Fibroblast of peridontal ligament (primary cell): ENCODE measurements at regions not wholly inside any gene's neighbourhood (a gene's known extent, or its start where the extent isn't known, plus 50 kb on each side); places are given as distances from the start of the nearest gene placed in this dataset.
"Not testable (repeated sequence)": the region's sequence is repeated elsewhere in the genome, so short reads cannot be mapped to it uniquely, and the experiment has no call there.

Source experiments
- DNase-seq: peaks from one replicate; pipeline ENCODE4 v3.0.0-alpha.2; 2010; ENCODE audit errors: extremely low read depth

DNA sequence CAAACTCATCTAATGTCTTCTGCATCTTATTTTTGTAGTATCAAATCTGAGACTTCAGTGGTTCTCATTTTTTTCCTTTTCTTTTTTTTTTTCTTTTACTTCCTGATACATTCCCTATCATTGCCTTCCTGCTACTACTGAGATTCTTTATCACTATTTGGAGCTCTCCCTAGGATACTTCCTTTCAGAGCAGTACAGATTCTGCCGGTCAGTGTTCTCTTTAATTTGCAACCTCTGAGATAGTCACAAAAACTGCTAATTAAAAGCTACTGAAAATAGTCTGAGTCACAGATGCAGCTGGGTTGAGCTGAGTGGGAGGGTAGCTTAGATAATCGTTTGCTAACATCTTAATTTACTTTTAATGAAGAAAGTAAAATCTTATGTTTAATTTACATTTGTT lies 1279.7 kb downstream of the ARAP2 start:
- no peak for DNase-seq

DNA sequence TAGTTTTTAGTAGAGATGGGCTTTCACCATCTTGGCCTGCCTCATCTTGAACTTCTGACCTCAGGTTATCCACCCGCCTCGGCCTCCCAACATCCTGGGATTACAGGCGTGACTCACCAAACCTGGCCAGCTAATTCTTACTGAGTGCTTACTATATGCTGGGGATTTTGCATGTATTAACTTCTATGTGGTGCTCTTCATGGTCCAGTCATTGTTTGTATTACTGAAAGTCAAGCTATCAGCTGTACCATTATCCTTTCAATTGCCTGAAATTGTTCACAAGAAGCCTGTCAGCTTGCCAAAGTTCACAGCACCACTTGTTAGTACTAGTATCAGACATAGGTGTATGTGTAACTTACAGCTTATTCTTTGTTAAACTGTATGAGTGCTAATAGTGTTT lies 1272.1 kb downstream of the ARAP2 start:
- DNase-seq = no peak

DNA sequence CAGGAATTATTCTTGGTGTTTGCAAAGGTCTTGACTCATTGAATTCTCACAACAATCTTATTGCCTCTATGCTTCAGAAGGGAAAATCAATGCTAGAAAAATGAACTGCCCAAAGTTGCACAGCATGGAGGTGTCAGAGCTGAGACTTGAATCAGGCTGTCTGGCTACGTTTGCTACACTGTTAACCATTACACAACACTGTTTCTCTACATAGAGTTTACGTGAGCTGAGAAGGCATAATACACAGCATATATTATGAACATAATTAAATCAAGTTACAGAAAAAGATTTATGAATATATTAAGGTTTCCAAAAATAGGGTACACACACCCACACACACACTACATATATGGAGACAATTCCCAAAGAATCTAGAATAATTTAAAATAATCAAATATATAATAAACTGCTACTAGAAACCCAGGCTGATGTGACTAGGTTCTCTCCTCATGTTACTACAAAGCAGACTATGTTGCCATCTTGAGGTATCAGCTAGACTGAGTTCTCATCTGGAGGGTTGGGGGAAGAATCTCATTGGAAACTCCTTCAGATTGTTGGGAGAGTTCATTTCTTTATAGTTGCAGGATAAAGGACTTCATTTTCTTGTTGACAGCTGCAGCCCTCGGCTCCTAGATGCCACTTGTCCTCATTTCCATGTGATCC lies 1270.5 kb downstream of the ARAP2 start:
- DNase-seq = no peak

DNA sequence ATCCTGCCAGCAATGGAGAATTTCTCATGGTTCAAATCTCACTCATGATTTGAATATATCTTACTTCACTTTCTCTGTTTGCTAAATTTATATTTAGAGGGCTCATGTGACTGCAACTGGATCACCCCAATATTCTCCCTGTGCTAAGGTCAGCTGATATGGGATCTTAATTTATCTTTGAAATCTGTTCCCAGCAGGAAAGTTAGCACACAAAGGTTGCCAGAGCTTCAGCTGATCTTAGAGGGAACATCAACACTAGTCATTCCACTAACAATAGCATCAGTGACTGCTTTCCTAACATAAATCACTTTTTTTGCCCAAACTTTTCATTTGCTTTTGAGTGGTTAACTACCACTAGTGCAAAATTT lies 1270.0 kb downstream of the ARAP2 start:
- DNase-seq = no peak

DNA sequence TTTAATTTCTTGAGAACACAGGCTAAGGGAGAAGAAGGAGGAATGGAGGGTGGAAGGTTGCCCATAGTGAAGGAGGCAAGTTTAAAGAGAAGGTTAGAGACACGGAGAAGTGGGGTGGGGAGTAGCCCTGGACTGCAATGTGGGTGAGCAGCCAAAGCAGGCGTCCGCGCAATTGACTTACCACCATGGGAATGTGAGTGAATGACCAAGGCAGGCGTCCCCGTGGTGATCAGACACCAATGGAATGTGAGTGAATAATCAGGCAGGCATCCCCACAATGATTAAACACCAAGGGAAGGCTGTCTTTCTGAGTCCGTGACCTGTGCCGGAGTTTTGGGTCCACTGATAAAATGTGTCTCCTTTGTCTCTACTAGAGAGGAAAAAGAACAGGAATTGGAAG lies 1223.1 kb downstream of the ARAP2 start:
- not testable (repeated sequence) for DNase-seq

DNA sequence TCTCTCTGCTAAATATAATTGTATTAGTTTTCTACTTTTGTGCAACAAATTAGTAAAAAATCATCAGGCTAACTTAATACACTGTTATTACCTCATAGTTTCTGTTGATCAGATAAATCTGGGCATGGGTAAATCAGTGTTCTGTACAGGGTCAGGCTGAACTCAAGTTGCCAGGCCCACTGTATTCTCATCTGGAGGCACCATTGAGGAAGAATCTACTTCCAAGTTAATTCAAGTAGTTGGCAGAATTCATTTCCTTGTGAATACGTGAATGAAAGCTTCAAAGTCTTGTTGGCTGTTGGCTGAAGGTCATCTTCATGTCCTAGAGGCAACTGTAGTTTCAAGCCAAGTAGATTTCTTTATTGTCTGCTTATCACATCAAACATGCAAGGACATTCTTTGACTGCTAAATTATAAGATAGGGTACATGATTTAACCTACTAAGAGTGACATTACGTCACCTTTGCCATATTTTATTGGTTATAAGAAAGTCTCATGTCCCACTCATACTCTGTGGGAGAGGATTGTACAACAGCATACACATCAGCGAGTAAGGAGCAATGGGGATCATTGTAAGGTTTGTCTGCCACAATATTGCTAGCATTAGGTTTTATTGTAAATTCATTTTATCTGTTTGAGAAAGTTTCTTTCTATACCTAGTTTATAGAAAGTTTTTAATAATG lies 1219.0 kb downstream of the ARAP2 start:
- no peak for DNase-seq

DNA sequence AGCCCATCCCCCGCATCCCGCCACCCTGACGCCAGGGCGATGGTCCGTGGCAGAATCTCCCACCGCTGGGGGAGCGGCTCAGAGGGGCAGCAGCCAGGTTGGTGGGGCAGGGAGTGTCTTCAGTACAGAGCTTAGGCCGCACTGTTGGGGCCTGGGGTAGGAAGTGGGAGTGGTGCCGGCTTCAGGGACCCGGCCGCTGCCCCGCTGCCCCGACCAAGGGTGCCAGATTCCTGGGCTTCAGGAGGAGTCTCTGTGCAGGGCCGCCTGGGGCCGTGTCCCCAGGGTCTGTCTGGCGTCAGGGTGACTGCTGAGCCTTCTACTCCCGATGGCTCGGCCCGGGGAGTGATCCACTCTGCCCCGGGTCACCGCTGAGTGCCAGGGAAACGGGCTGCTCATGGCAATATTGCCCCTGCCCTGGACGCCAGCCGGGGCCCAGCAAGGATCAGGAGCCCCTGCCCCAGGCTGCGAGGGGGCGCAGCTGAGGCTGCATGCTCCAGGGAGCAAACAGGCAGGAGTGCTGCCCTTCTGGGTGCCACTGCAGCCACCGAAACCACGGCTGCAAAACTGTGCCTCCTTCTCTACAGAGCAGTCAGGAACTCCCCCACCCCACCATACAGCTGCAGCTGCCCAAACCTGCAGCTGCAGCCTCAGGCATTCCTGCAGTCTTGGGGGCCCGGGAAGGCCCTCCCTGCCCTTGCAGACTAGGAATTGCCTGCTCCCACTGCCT lies 1206.1 kb downstream of the ARAP2 start:
- DNase-seq = no peak

DNA sequence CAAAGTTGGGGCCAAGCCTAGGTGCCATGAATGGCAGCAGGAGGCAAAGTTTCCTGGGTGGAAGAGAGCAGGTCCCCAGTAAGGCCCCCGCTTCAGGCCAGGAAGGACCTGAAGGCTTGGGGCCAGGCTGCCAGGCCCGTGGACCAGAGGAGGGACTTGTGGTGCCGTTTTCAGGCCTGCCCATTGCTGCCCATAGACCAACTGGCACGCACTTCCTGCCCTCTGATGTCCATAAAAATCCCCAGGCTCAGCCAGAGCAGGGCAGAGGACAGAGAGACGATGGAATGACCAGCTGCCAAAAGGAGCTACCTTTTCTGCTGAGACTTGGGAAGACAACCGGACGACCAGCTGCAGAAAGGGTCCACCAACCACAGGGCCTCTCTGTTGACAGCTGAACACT lies 1205.5 kb downstream of the ARAP2 start:
- no peak for DNase-seq

DNA sequence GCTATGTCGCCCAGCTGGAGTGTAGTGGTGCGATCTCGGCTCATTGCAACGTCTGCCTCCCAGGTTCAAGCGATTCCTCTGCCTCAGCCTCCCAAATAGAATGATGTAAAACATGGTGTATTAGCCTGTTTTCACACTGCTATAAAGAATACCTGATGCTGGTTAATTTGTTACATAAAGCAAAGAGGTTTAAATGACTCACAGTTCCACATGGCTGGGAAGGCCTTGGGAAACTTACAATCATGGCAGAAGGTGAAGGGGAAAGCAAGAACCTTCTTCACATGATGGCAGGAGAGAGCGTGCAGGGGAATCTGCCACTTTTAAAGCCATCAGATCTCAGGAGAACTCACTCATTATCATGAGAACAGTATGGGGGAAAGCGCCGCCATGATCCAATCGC lies 1191.8 kb downstream of the ARAP2 start:
- DNase-seq = no peak

DNA sequence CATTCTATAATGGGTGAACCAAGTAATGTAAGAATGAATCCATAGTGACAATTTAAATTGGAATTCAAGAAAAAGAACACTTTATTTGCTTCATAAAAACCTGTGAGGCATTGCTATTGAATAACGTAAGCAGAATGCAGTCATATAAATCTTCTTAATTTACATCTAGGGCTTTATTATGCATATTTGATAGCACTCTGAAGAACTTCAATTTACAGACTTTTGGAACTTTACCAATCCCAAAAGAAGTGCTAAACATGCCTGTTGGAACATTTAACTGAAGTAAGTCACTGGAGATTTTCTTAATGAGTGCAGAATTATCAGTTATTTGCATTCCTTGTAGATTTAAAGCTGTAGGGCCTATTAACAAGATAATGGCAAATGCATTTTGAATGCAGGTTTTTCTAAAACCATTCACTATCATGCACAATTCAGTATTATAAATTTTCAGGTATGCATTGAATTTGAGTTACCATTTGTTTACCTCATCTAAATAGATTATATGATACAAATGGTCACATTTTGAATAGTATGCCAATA lies 1181.2 kb downstream of the ARAP2 start:
- no peak for DNase-seq

DNA sequence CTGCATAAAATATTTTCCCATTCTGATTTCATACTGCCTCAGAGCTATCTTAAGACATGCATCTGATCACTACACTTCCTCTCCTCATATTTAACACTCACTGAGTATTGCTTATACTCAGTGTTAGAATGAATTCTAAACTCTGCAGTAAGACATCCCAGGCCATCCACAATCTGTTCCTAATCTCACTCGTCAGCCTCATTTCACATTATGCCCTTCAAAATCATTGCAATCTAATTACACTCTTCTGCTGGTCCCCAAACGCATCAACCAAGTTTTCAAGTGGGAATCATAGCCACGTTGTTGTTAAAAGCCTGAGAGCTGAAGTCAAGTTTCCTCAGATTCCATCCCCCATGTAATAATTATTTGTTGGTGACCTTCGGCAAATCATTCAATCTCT lies 1177.9 kb downstream of the ARAP2 start:
- no peak for DNase-seq

DNA sequence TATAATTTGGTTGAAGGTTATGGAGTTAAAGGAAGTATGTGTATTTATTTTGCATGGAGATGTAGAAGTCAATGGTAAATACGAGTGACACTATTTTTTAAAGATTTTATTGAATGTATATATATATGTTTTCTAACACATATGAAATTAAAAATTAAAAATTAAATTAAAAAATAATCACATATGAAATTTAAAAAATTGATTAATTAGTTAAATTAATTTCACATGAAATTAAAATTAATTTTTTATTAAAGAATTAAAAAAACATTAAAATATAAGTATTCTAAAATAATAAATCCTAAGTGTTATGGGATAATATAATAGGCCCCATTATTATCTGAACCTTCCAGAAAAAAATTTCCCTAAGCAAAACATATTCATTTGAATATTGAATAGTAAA lies 1163.5 kb downstream of the ARAP2 start:
- DNase-seq = no peak

DNA sequence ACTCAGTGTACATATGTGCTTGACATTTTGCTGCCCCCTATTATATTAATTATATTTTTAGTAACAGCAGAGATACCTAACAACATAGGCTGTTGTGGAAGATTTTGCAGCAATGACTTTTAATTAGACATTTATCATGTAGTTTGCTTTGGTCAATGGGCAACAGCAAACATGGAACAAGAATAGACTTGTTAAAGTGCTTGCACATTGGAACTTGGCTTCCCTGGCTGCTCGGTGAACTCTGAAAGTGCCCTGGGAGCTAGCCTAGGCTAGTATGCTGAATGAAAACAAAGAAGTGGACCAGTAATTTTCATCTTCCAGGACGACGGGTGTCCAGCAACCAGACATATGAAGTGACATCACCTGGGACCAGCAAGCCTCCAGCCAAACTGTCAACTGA lies 1157.1 kb downstream of the ARAP2 start:
- no peak for DNase-seq

DNA sequence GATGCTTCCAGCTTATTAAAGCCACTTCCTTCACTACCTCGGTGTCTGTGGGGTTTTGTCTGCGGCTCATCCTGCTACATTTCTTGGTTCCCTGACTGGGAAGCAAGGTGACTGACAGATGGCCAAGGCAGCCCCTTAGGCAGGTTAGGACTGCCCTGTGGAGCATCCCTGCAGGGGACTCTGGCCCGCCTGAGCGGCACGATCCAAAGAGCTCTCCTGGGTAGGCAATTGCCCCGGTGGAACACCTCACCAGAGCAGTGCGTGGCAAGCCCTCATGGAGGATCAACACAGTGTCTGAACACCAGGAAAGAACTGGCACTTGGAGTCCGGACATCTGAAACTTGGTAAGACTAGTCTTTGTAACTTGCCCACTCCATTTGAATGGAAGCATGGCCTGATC lies 1143.4 kb downstream of the ARAP2 start:
- no peak for DNase-seq

DNA sequence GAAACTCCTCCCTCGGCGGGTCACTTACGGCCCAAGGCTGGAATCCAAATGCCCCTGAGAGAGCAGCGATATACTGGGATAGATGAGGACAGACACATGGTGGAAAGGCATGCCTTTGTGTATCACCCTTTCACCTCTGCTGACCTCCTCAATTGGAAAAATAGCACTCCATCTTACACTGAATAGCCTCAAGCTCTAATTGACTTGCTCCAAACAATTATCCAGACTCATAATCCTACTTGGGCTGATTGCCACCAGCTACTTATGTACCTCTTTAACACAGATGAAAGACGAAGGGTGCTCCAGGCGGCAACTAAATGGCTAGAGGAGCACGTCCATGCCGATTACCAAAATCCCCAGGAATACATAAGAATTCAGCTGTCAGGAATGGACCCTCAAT lies 1142.2 kb downstream of the ARAP2 start:
- no peak for DNase-seq

DNA sequence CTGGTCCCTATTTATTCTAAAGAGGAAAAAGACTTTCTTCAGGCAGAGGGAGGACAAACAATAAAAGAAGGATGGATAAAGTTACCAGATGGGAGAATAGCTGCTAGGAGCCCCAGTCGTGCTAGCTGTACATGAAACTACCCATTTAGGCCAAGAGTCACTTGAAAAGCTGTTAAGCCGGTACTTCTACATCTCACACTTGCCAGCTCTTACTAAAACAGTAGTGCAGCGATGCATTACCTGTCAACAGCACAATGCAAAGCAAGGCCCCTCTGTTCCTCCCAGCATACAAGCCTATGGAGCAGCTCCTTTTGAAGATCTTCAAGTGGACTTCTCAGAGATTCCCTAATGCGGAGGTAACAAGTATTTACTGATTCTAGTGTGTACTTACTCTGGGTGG lies 1138.8 kb downstream of the ARAP2 start:
- no peak for DNase-seq

DNA sequence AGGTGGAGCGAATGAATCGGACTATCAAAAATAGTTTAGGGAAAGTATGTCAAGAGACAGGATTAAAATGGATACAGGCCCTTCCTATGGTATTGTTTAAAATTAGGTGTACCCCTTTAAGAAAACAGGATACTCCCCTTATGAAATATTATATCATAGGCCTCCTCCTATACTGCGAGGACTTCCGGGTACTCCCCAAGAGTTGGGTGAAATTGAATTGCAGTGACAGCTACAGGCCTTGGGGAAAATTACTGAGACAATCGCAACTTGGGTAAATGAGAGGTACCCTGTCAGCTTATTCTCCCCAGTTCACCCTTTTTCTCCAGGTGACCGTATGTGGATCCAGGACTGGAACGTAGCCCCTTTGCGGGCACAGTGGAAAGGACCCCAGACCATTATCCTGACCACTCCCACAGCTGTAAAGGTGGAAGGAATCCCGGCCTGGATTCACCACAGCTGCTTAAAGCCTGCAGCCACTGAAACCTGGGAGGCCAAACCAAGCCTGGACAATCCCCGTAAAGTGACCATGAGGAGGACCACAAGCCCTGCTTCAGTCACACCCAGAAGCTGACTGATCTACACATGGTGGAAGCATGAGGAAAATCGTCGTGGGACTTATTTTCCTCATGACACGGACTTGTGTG lies 1138.1 kb downstream of the ARAP2 start:
- no peak for DNase-seq

DNA sequence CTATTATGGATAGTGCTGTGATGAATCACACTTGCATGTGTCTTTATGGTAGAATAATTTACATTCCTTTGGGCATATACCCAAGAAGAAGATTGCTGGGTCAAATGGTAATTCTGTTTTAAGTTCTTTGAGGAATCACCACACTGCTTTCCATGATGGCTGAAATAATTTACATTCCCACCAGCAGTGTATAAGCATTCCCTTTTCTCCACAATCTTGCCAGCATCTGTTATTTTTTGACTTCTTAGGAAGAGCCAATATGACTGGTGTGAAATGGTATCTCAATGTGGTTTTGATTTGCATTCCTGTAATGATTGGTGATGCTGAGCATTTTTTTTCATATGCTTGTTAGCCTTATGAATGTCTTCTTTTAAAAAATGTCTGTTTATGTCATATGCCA lies 1120.2 kb downstream of the ARAP2 start:
- DNase-seq = no peak

DNA sequence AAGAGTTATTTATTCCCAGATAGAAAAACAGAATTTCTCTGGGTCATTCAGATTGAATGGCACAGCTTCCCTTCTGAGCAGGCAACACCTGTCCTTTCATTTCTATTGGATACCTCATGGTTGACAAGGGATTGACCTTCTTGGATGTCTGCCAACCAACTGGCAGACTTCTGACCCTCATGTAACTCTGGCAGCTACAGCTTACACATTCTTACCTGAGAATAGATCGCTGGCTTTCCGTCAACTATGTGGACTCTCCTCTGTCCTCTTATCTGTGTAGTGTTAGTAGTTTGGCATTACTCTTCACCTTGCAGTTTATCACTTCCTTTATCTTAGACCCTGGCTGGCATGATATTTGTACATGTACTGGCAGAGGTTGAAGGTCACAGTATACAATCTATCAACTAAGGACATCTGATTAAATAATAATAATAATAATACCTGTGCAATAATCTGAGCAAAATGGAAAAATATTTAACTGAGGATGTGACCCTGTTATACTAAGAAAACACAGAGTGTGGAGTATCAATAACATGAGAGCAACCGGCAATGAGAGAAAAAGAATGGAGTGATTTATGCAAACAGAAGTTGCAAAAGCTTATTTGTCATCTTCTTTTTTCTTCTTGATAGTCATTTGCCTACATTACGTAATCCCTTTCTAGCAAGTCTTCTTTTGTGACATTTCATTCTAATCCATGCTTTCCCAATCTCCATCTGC lies 1118.2 kb downstream of the ARAP2 start:
- no peak for DNase-seq

DNA sequence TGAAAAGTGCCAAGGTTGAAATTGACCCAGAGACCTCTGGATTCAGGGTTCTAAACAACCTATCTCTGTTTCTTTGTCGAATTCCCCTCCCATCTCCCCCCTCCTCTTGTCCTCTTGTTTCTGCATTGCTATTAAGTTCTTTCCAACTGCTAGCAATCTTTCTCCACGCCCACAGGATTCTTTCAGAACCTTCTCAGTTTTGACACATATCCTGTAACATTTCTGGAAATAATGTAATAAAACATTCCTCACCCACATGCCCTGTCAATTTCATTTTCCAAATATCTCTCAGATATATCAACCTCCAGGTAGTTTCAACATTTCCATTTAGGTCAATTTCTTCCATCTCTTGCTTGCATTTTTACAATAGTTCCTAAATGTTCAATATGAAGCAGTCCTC lies 1105.9 kb downstream of the ARAP2 start:
- DNase-seq = no peak

DNA sequence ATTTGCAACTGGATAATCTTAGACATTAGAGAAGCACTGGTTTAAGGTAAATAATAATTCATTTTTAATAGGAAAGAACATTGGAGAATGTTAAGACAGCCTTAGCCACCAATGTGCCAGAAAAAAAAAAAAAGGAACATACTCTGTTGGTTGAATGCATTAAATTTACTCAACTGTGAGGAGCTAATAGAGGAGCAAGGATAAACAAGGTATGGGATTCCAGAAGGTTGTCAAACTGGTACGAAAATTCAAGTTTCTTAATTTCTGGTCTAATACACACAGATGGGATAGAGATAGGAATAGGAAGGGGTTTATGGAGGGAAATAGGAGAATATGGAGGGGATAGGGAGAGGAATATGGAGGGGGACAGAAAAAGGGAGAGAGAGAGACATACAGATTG lies 1096.6 kb downstream of the ARAP2 start:
- DNase-seq = no peak
